UCSD-AML1 (cell line): ENCODE measurements at regions not wholly inside any gene's neighbourhood (a gene's known extent, or its start where the extent isn't known, plus 50 kb on each side); places are given as distances from the start of the nearest gene placed in this dataset.
"Not testable (repeated sequence)": the region's sequence is repeated elsewhere in the genome, so short reads cannot be mapped to it uniquely, and the experiment has no call there.

Experiments
- DNase-seq: peaks from one replicate; lab custom pipeline; 2025; ENCODE audit not compliant: unreplicated experiment; lab: John Stamatoyannopoulos, UW

DNA sequence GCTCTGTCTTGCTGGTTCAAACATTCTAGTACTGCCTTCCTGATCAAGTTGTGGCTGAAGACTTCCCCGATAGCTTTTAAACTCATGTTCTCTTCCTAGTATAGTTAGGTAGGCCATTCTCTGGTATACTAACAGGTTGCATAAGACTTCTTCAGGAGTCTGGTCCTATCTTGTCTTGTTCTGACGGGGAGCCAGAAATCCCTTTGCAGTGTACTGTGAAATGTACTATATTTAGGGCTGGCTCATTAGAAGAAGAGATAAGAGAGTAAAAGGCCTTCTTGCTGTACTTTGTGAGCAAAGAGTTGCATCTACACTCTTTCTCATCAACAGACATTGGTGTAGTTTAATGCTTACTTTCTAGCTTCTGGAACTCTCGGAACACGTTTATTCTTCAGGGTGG, 331.9 kb downstream of the NUP35 start:
- DNase-seq = no peak

DNA sequence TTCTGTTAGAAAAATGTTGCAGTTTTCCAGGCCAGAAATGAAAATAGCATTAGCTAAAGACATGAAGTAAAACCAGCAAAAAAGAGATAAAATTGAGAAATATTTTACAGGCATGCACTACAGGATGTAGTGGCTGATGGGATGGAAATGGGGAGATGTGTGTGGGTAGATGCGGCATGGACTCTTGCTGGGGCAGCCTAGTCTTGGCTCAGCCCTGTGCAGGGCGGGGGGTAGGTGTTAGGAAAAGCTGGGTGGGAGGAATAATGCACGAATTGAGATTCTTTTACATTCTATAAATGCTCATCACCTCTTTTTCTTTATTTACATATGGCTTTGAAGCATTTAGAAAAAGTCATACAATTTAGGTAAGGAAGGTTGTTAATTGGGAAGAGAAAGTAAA, 334.2 kb downstream of the NUP35 start:
- DNase-seq = no peak

DNA sequence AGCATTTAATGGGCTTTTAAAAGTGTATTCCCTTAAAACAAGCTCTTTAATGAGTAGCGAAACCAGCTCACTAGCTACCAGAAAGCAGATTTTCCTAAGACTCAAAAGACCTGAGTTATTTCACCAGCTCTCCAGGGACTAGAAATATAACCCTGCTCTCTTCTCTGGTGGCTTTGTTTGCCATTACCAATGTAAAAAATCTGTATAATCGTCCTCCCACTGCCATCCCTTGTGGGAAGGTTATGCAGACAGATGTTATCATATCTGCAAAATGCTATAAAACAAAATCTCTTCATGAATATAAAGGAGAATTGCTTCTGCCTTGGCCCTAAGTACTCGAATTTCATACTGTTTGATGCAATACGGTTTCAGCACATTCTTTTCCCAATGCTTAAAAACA, 335.2 kb downstream of the NUP35 start:
- no peak for DNase-seq

DNA sequence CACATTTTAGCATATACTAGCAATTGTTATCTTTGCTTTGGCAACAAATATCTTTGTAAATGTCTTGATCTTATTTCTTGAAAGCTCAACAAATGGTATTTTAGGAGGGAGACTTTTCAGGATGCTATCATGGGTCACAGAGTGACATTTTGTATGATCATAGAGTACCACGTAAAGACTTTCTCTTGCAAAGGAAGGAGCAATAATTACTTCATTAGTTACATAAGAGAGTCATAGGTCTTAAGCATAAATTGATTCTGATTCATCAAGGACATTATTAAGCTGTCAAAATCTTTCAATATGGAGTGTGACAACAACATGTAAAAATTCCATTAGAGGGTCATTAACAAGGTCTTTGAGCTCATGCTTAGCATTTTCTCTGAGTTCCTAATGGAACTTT, 339.6 kb downstream of the NUP35 start:
- no peak for DNase-seq

DNA sequence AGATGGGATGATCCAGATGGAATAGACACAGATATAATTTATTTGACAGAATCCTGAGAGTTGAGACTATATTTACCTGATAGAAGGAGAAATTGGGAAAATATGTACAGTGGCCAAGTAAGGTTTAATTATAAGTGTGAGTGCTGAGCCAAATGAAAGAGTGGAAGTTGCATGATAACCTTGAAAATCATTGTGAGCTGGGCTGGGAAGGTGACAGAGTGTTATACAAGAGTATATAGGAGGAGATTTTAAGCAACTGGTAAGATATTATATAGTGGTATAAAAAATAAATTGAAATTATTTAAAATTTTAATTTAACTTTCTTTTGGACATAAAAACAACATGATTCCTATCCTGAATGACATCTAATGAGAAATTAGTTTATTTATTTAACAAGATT, 340.8 kb downstream of the NUP35 start:
- no peak for DNase-seq

DNA sequence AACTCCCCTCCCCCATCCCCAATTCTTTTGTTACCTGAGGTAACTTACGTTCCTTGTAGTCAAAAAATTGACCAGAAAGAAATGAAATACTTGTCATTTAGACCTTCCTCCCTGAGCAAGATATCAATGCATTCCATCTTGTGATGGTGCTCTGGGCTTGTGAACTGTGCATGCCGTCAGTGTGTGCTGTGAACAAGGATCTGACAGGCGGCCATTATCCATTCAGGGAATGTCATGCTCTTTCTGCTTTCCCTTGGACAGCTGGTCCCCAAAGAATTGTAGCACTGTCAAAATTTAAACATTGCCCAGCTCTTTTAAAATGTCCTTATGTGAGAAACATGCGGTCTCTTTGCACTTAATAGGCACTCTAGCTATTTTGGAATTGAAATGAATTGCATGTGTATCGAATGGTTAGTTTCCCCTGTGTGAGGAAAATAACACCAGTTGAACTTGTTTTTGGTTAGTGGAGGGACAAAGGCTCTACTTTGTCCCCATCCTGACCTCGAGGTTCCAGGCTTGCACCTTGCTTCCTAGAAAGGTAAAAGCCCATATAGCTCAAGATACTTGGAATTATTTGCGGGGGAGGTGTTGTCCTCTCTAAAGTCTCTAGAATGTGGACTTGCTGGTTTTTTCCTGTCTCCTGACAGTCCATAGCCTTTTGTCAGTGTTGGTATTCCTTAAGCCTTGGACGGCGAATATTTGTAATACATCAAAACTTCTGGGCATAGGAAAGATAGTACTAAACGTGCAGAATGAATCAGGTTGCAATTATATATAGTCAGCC, 350.9 kb downstream of the NUP35 start:
- no peak for DNase-seq

DNA sequence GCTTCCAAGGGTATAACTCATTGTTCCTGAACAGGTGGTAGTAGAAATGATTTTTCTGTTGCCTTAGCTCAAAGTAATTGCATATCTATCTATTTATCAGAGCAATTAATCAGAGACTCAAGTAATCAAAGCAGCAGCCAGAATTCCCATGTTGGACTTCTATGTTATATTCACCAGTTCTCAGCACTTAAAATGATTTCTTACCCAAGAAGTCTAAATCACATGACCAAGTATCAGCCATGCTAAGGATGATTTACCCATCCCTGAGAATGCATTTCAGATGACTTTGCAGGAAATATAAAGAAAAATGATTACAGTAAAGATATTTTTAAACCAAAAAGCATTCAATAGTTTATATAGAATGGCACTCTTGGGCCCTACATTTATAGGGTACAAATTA, 352.2 kb downstream of the NUP35 start:
- no peak for DNase-seq

DNA sequence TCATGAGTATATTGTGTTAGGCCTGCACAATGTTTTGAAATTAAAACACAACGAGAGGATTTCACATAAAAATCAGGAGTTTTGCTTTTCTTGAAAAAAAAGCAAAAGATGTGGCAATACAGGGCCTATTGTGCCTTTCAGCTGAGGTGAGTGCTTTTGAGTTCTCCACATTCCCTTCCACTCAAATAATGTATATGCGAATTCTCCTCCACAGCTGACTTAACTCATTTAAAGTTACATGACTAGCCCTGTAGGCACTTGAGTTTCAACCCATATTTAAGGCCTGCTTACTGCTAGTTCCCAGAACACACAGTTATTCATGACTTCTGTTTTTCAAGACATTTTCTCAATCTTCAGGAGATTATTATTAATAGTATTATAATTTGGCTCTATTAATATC, 353.1 kb downstream of the NUP35 start:
- DNase-seq = no peak

DNA sequence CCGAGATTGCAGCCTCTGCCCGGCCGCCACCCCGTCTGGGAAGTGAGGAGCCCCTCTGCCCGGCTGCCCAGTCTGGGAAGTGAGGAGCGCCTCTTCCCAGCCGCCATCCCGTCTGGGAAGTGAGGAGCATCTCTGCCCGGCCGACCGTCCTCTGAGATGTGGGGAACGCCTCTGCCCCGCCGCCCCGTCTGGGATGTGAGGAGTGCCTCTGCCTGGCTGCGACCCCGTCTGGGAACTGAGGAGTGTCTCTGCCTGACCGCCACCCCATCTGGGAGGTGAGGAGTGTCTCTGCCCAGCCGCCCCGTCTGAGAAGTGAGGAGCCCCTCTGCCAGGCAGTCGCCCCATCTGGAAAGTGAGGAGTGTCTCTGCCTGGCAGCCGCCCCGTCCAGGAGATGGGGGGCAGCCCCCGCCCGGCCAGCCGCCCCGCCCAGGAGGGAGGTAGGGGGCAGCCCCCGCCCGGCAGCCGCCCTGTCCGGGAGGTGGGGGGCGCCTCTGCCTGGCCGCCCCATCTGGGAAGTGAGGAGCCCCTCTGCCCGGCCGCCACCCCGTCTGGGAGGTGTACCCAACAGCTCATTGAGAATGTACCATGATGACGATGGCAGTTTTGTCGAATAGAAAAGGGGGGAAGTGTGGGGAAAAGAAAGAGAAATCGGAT, 354.8 kb downstream of the NUP35 start:
- DNase-seq = not testable (repeated sequence)

DNA sequence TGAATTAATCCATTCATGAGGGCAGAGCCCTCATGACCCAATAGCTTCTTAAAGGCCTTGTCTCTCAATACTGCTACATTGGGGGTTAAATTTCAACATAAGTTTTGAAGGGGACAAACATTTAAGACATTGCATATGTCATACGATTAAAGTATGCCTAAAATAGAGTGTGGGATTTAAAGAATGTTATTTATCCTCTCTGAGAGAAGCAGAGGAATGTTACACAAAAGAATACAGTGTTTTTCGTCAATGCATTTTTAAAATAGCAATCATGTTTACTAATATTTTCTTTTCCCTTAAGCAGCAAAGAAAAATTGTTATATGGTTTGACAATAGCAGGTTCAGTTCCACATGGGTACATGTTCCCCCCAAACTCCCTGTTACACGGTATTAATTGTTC, 363.1 kb downstream of the NUP35 start:
- DNase-seq = no peak

DNA sequence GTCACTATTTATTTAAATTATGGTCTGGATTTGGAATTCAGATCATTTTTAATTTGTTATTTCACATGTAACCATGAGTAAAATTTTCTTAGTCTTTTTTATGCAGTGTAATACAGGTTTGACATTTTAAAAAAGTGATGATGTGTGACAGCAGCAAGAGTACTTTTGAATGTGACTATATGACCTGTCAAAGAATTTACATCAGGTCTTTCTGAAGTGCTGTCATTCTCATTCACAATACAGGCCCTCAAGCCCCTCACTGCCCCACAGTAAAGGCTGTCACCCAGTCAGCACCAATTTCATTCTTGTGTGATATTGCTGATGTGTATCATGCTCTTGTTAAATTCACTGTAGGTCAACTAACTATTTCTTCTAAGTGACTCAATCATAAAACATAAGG, 364.2 kb downstream of the NUP35 start:
- DNase-seq = no peak

DNA sequence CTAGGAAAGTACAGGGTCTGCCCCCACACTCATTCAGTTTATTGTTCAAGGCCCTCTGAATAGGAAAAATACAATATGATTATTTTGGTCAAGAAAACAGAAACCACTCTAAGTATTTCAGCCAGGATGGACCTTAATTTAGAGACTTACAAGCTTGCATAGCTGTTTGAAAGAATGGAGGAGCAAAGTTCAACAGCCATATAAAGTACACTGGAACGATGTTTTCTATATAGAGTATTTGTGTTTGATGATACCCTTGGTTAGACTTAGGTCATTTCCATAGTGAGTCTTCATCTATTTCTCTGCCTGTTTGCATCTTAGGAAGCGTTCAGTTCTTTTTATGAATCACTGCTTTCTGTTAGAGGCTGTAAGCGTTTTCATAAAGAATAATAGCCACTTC, 366.2 kb downstream of the NUP35 start:
- no peak for DNase-seq

DNA sequence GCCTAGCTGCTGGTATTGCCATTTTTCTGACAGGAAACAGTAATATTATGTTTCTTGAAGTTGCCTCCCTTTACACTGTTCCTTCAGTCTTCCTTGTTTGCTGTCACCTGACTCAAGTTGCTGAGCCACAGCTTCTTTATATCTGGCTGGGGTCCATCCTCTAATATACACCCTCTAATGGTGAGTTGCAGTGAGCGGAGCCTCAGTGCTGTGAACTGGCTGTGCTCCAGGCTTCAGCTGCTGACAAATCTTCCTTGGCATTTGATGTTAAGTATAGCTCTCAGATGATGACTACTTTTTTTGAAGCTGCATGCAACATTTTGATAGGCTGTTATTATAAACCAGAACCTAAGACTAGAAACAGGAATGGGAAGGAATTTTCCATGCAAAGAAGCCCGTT, 366.7 kb downstream of the NUP35 start:
- no peak for DNase-seq

DNA sequence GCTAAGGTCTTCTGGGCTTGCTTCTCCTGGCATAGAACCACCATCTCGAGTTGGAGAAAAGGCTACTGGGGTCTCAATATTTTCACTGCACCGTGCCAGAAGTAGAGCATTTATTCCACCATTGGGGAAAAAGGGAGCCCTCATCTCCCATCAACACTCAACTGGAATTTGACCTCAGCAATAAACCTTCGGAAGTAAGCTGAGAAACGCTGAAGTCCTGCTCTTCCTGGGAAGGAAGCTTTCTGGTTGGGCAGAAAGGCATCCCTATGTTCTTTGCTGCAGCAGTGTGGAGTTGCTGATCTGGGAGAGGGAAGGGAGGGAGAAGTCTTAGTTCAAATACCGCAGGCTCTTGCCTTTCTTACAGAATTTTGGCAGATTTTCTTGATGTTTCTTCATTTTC, 368.8 kb downstream of the NUP35 start:
- DNase-seq = no peak

DNA sequence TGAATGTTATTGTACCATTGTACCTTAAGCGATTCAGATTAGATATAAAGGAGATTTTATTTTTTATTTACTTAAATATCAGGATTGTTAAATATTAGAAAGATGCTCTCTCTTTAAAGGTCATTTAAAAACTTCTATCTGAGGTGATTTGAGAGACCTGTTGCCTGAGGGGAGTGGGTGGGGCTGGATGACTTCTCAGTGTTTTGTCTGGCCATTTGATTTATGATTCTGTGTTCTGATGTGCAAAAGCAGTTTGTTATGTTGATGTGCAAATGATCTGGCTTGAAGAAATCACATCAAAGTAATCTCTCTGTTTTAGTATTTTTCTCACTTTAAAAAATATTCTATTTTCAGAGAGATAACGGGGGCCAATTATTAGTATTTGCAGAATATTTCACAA, 370.8 kb downstream of the NUP35 start:
- no peak for DNase-seq

DNA sequence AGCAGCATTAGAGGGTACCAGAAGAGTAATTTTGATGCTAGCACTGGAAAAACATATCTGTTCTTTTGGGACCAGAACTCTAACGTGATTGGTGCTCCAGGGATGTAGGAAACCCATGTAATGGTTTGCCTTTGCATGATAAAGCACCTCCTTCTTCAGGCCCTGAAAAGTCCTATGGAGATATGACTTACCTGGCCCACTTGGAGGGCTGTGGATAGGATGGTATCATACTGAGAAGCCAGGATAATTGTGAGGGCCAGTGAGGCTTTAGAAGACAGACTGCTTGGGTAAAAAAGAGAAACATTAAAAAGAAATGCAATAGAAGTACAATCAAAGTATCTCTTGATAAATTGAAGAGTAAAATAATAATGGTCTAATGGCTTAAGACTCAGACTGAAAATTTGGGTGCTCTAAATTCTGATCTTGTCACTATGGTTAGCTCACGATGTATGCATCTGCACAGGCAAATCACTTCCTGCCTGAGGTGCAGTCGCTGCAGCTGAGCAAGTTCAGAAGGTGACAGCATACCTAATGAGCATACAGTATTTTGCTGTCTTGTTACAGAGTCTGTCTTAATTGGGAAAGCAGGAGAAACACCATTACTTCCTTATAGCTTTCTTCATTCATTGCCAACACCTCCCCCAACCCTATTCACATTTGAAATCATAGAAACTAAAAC, 371.5 kb downstream of the NUP35 start:
- DNase-seq = no peak

DNA sequence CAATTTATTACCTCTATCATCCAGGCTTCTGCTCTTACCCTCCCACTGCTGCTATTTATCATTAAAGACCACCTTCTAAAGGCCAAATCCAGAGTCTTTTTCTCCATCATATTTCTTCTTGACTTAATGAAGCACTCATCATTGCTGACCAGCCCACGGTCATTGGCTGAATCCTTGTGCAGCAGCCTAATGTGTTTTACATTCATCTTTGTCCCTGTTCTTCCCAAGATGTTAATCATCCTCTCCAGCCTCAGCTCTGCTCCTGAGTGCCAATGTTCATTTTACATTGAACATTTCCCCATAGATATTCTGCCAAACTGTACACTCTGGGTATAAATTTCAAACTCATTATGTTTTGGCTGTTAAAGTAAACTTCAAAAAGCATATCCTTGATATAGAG, 373.6 kb downstream of the NUP35 start:
- DNase-seq = no peak

DNA sequence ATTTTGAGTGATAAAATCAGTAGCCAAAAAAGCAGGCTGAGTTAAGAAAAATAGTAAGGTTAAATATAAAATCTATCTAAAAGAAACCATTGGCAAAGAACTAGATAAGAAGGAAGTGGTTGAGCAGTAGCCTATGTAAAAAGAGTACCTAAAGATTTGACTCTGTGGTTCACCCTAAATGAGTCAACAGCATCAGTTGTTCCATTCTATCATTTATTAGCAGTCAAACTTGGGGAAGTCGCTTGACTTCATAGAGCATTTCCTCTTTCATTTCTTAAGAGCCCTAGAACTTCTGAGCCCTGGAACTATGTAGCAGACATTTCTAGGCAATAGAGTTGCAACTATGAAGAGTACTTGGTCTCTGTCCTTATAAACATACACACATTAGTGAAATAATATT, 381.7 kb downstream of the NUP35 start:
- no peak for DNase-seq

DNA sequence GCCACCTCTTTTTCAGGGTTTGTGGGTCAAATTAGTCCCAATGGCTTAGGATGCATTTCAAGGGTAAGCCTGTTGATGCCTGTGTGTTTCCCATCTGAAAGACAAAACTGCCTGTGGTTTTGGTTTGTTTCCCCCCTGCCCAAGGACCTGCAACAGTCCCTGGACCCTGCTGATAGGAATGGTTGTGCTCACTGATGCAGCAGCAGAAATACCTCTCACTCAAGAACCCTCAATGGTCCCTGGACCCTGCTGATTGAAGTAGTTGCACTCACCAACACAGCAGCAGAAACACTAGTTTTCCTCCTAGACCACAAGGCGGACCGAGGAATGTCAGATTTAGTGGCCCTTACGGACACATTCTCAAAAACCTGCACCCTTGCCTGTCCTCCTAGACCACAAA, 386.9 kb downstream of the NUP35 start:
- DNase-seq = no peak

DNA sequence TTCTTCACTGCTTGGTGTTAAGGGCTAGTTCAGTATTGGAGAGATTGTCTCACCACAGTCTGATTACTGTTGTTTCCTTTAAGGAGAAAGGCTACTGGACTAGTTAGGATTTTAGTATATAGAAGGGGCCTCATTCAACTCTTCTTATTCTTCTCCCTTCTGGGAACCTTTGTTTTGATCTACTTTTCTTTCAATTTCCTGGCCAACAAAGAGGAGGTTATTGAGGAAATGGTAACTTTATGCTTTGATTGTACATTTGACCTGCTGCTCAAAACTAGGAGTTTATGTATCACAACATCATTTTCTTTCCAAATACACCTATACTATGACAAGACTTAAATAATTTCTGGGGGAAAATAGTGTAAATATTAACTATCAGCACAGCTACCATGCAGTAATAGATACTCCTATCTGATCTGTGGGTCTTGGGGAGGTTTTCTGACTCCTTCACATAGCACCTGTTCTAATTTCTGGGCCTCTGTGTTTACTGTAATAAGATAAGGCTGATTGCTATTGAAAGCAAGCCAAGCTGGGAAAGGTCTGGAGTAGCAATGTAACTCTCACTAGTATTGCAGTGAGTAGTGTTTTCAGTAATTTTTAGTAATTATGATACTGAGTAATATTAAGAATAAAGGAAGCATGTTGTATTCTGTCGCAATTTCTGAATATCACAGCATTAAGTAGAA, 395.3 kb downstream of the NUP35 start:
- no peak for DNase-seq

DNA sequence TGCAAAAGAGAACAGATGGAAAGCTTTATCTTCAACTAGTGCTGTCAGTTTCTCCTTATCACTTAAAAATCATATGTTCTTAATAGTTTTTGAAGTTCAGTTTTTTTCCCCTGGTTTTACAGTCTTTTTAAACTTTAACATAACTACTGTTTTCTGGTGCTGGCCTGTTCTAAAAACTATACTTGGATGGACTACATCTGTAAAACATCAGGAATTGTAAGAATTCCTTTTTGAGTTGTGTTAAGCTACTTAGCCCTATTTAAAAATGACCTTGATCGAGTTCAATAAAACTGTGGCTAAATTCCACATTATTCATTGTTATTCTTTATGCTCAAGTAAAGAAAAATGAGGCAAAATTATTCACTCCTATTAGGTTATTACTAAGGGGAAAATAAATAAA, 397.7 kb downstream of the NUP35 start:
- no peak for DNase-seq
